CMK (cell line): ENCODE measurements at regions not wholly inside any gene's neighbourhood (a gene's known extent, or its start where the extent isn't known, plus 50 kb on each side); places are given as distances from the start of the nearest gene placed in this dataset.

Experiments used
- DNase-seq: peaks from one replicate; pipeline ENCODE4 v3.0.0-alpha.2; 2010; ENCODE audit warnings: low read depth

- DNase-seq, result no peak
Measured at GRCh38 chr4:59243038-59243437, 1957.1 kb upstream of the ADGRL3 start.

GRCh38 chr4:59247032-59247431, 1953.1 kb upstream of the ADGRL3 start:
- no peak for DNase-seq

GRCh38 chr4:59248313-59248712, 1951.8 kb upstream of the ADGRL3 start:
- no peak for DNase-seq

- DNase-seq, result no peak
Measured at GRCh38 chr4:59249110-59249509, 1951.0 kb upstream of the ADGRL3 start.

GRCh38 chr4:59258002-59258401, 1942.1 kb upstream of the ADGRL3 start:
- DNase-seq, result no peak

GRCh38 chr4:59307609-59308008, 1892.5 kb upstream of the ADGRL3 start:
- no peak for DNase-seq

- no peak for DNase-seq
Measured at GRCh38 chr4:59314637-59315036, 1885.5 kb upstream of the ADGRL3 start.

GRCh38 chr4:59339631-59340030, 1860.5 kb upstream of the ADGRL3 start:
- no peak for DNase-seq

- no peak for DNase-seq
Measured at GRCh38 chr4:59341506-59341905, 1858.6 kb upstream of the ADGRL3 start.

- DNase-seq, result no peak
Measured at GRCh38 chr4:59348949-59349348, 1851.2 kb upstream of the ADGRL3 start.

- DNase-seq, result no peak
Measured at GRCh38 chr4:59369229-59369628, 1830.9 kb upstream of the ADGRL3 start.

- DNase-seq, result no peak
Measured at GRCh38 chr4:59374416-59374815, 1825.7 kb upstream of the ADGRL3 start.

GRCh38 chr4:59380841-59381366, 1819.2 kb upstream of the ADGRL3 start:
- no peak for DNase-seq

GRCh38 chr4:59381591-59381990, 1818.5 kb upstream of the ADGRL3 start:
- DNase-seq, result no peak

GRCh38 chr4:59387759-59388758, 1812.1 kb upstream of the ADGRL3 start:
- no peak for DNase-seq

- no peak for DNase-seq
Measured at GRCh38 chr4:59393780-59394179, 1806.3 kb upstream of the ADGRL3 start.

- no peak for DNase-seq
Measured at GRCh38 chr4:59400334-59400733, 1799.8 kb upstream of the ADGRL3 start.

GRCh38 chr4:59409647-59410046, 1790.5 kb upstream of the ADGRL3 start:
- DNase-seq, result no peak

GRCh38 chr4:59412739-59413138, 1787.4 kb upstream of the ADGRL3 start:
- DNase-seq, result no peak

- DNase-seq, result no peak
Measured at GRCh38 chr4:59455751-59456150, 1744.4 kb upstream of the ADGRL3 start.

GRCh38 chr4:59457576-59457975, 1742.5 kb upstream of the ADGRL3 start:
- DNase-seq, result no peak

- peak; percentile 44 for DNase-seq
Measured at GRCh38 chr4:59484944-59485343, 1715.2 kb upstream of the ADGRL3 start.

- no peak for DNase-seq
Measured at GRCh38 chr4:59500103-59500502, 1700.0 kb upstream of the ADGRL3 start.

GRCh38 chr4:59503731-59504130, 1696.4 kb upstream of the ADGRL3 start:
- no peak for DNase-seq
